ENCODE measurements at regions not wholly inside any gene's neighbourhood (a gene's known extent, or its start where the extent isn't known, plus 50 kb on each side); places are given as distances from the start of the nearest gene placed in this dataset.

- DNase-seq (ENCODE audit: extremely low spot score), result no peak
- ChIA-PET POLR2A (no interaction called here), CTCF (no interaction called here)
- TF ChIP-seq ZNF384 (IDR thresholded peaks at IDR 0.05) (no peak), L3MBTL2 (conservative IDR thresholded peaks at IDR 0.05) (no peak), SUZ12 (IDR thresholded peaks at IDR 0.05) (no peak), PKNOX1 (IDR thresholded peaks at IDR 0.05) (no peak), NFRKB (IDR thresholded peaks at IDR 0.05) (no peak), CTBP1 (IDR thresholded peaks at IDR 0.05; ENCODE audit: borderline replicate concordance) (no peak), FOXA1 (IDR thresholded peaks at IDR 0.05) (no peak), FOXM1 (IDR thresholded peaks at IDR 0.05; ENCODE audit: borderline replicate concordance) (no peak), FOXK2 (IDR thresholded peaks at IDR 0.05) (no peak), LEF1 (IDR thresholded peaks at IDR 0.05; ENCODE audit: borderline replicate concordance) (no peak), HDGF (IDR thresholded peaks at IDR 0.05; ENCODE audit: borderline replicate concordance) (no peak), ARNT (IDR thresholded peaks at IDR 0.05) (no peak), SP1 (IDR thresholded peaks at IDR 0.05) (no peak)
These were observed 129.1 kb upstream of the PTPRT start for GRCh38 chr20:43318755-43319297.

GRCh38 chr20:43316271-43316670 lies 126.6 kb upstream of the PTPRT start:
- CTCF ChIA-PET, result no interaction called here
- TF ChIP-seq ARNT (IDR thresholded peaks at IDR 0.05) (no peak), TARDBP (IDR thresholded peaks at IDR 0.05) (no peak), SP1 (IDR thresholded peaks at IDR 0.05) (no peak), ZNF384 (IDR thresholded peaks at IDR 0.05) (no peak), CTBP1 (IDR thresholded peaks at IDR 0.05; ENCODE audit: borderline replicate concordance) (no peak), PKNOX1 (IDR thresholded peaks at IDR 0.05) (no peak), FOXK2 (IDR thresholded peaks at IDR 0.05) (no peak), NFRKB (IDR thresholded peaks at IDR 0.05) (no peak), FOXA1 (IDR thresholded peaks at IDR 0.05) (no peak), ELF4 (IDR thresholded peaks at IDR 0.05) (no peak), L3MBTL2 (conservative IDR thresholded peaks at IDR 0.05) (no peak), FOXM1 (IDR thresholded peaks at IDR 0.05; ENCODE audit: borderline replicate concordance) (no peak), HDGF (IDR thresholded peaks at IDR 0.05; ENCODE audit: borderline replicate concordance) (no peak), BHLHE40 (IDR thresholded peaks at IDR 0.05; ENCODE audit: borderline replicate concordance) (no peak), SUZ12 (IDR thresholded peaks at IDR 0.05) (no peak), LEF1 (IDR thresholded peaks at IDR 0.05; ENCODE audit: borderline replicate concordance) (no peak)
- DNase-seq (ENCODE audit: extremely low spot score), result no peak
- POLR2A ChIA-PET, result no interaction called here

- no peak for DNase-seq (ENCODE audit: extremely low spot score)
- TF ChIP-seq BHLHE40 (IDR thresholded peaks at IDR 0.05; ENCODE audit: borderline replicate concordance) (no peak), ARNT (IDR thresholded peaks at IDR 0.05) (no peak), FOXK2 (IDR thresholded peaks at IDR 0.05) (no peak), CTBP1 (IDR thresholded peaks at IDR 0.05; ENCODE audit: borderline replicate concordance) (no peak)
- POLR2A ChIA-PET, result no interaction called here
- CTCF ChIA-PET, result no interaction called here
These were observed 119.6 kb upstream of the PTPRT start for GRCh38 chr20:43309266-43309665.

- CTCF ChIA-PET, result no interaction called here
- POLR2A ChIA-PET, result no interaction called here
- TF ChIP-seq FOXK2 (IDR thresholded peaks at IDR 0.05), result no peak
- no peak for TF ChIP-seq FOXA1 (IDR thresholded peaks at IDR 0.05)
- TF ChIP-seq ZNF384 (IDR thresholded peaks at IDR 0.05), result no peak
- TF ChIP-seq TARDBP (IDR thresholded peaks at IDR 0.05), result no peak
- no peak for TF ChIP-seq FOXM1 (IDR thresholded peaks at IDR 0.05; ENCODE audit: borderline replicate concordance)
- no peak for TF ChIP-seq NFRKB (IDR thresholded peaks at IDR 0.05)
- TF ChIP-seq CTBP1 (IDR thresholded peaks at IDR 0.05; ENCODE audit: borderline replicate concordance), result no peak
- no peak for TF ChIP-seq LEF1 (IDR thresholded peaks at IDR 0.05; ENCODE audit: borderline replicate concordance)
- no peak for TF ChIP-seq ELF4 (IDR thresholded peaks at IDR 0.05)
- DNase-seq (ENCODE audit: extremely low spot score), result no peak
These were observed 117.1 kb upstream of the PTPRT start for GRCh38 chr20:43306837-43307236.

- DNase-seq (ENCODE audit: extremely low spot score), result no peak
- CTCF ChIA-PET, result no interaction called here
- no peak for TF ChIP-seq ARNT (IDR thresholded peaks at IDR 0.05)
- no peak for TF ChIP-seq PKNOX1 (IDR thresholded peaks at IDR 0.05)
- TF ChIP-seq HDGF (IDR thresholded peaks at IDR 0.05; ENCODE audit: borderline replicate concordance), result no peak
- TF ChIP-seq LEF1 (IDR thresholded peaks at IDR 0.05; ENCODE audit: borderline replicate concordance), result no peak
- no peak for TF ChIP-seq TARDBP (IDR thresholded peaks at IDR 0.05)
- no peak for TF ChIP-seq FOXA1 (IDR thresholded peaks at IDR 0.05)
- no peak for TF ChIP-seq ELF4 (IDR thresholded peaks at IDR 0.05)
- no peak for TF ChIP-seq L3MBTL2 (conservative IDR thresholded peaks at IDR 0.05)
- TF ChIP-seq BHLHE40 (IDR thresholded peaks at IDR 0.05; ENCODE audit: borderline replicate concordance), result no peak
- no peak for TF ChIP-seq SUZ12 (IDR thresholded peaks at IDR 0.05)
- POLR2A ChIA-PET, result no interaction called here
These were observed 116.0 kb upstream of the PTPRT start for GRCh38 chr20:43305749-43306148.

- ChIA-PET POLR2A (no interaction called here), CTCF (no interaction called here)
- no peak for DNase-seq (ENCODE audit: extremely low spot score)
- TF ChIP-seq LEF1 (IDR thresholded peaks at IDR 0.05; ENCODE audit: borderline replicate concordance) (no peak), FOXK2 (IDR thresholded peaks at IDR 0.05) (no peak), TARDBP (IDR thresholded peaks at IDR 0.05) (no peak), BHLHE40 (IDR thresholded peaks at IDR 0.05; ENCODE audit: borderline replicate concordance) (no peak), SP1 (IDR thresholded peaks at IDR 0.05) (no peak), FOXM1 (IDR thresholded peaks at IDR 0.05; ENCODE audit: borderline replicate concordance) (no peak), ARNT (IDR thresholded peaks at IDR 0.05) (no peak), ZNF384 (IDR thresholded peaks at IDR 0.05) (no peak), NFRKB (IDR thresholded peaks at IDR 0.05) (no peak), SUZ12 (IDR thresholded peaks at IDR 0.05) (no peak), ELF4 (IDR thresholded peaks at IDR 0.05) (no peak), PKNOX1 (IDR thresholded peaks at IDR 0.05) (no peak), FOXA1 (IDR thresholded peaks at IDR 0.05) (no peak), HDGF (IDR thresholded peaks at IDR 0.05; ENCODE audit: borderline replicate concordance) (no peak), CTBP1 (IDR thresholded peaks at IDR 0.05; ENCODE audit: borderline replicate concordance) (no peak), L3MBTL2 (conservative IDR thresholded peaks at IDR 0.05) (no peak)
These were observed 114.9 kb upstream of the PTPRT start for GRCh38 chr20:43304598-43304997.
